ENCODE measurements at regions not wholly inside any gene's neighbourhood (a gene's known extent, or its start where the extent isn't known, plus 50 kb on each side); places are given as distances from the start of the nearest gene placed in this dataset.

GRCh38 chr5:103451261-103451660 is 111.3 kb downstream of the NUDT12 start:
- TF ChIP-seq POLR2AphosphoS5 (IDR thresholded peaks at IDR 0.05; ENCODE audit: low read depth, low read length) (no peak), POU2F2 (IDR thresholded peaks at IDR 0.05; ENCODE audit: low read depth, low read length) (no peak), PAX5 (IDR thresholded peaks at IDR 0.05; ENCODE audit: insufficient read depth, low read length, severe bottlenecking) (no peak), TAF1 (IDR thresholded peaks at IDR 0.05; ENCODE audit: low read depth, low read length) (no peak), SPI1 (IDR thresholded peaks at IDR 0.05; ENCODE audit: low read depth, low read length) (no peak)
- DNase-seq (ENCODE audit: insufficient read length, low spot score) (no peak), FAIRE-seq (no peak)

GRCh38 chr5:103450333-103451061 is 112.1 kb downstream of the NUDT12 start:
- no peak for TF ChIP-seq POLR2AphosphoS5 (IDR thresholded peaks at IDR 0.05; ENCODE audit: low read depth, low read length)
- TF ChIP-seq POLR2A (IDR thresholded peaks at IDR 0.05; ENCODE audit: low read depth, low read length): no peak
- TF ChIP-seq SPI1 (IDR thresholded peaks at IDR 0.05; ENCODE audit: low read depth, low read length): no peak
- TF ChIP-seq POU2F2 (IDR thresholded peaks at IDR 0.05; ENCODE audit: low read depth, low read length): no peak
- TF ChIP-seq PAX5 (IDR thresholded peaks at IDR 0.05; ENCODE audit: insufficient read depth, low read length, severe bottlenecking): no peak
- no peak for TF ChIP-seq TAF1 (IDR thresholded peaks at IDR 0.05; ENCODE audit: low read depth, low read length)
- no peak for DNase-seq (ENCODE audit: insufficient read length, low spot score)
- FAIRE-seq: no peak

- TF ChIP-seq POLR2A (IDR thresholded peaks at IDR 0.05; ENCODE audit: low read depth, low read length): no peak
- no peak for TF ChIP-seq TAF1 (IDR thresholded peaks at IDR 0.05; ENCODE audit: low read depth, low read length)
- no peak for TF ChIP-seq SPI1 (IDR thresholded peaks at IDR 0.05; ENCODE audit: low read depth, low read length)
- TF ChIP-seq PAX5 (IDR thresholded peaks at IDR 0.05; ENCODE audit: insufficient read depth, low read length, severe bottlenecking): no peak
- TF ChIP-seq POLR2AphosphoS5 (IDR thresholded peaks at IDR 0.05; ENCODE audit: low read depth, low read length): no peak
- TF ChIP-seq POU2F2 (IDR thresholded peaks at IDR 0.05; ENCODE audit: low read depth, low read length): no peak
- FAIRE-seq (no peak), DNase-seq (ENCODE audit: insufficient read length, low spot score) (no peak)
Measured at GRCh38 chr5:103446813-103447212, 115.8 kb downstream of the NUDT12 start.

GRCh38 chr5:103445426-103446035 is 117.1 kb downstream of the NUDT12 start:
- no peak for DNase-seq (ENCODE audit: insufficient read length, low spot score)
- TF ChIP-seq SPI1 (IDR thresholded peaks at IDR 0.05; ENCODE audit: low read depth, low read length) (no peak), PAX5 (IDR thresholded peaks at IDR 0.05; ENCODE audit: insufficient read depth, low read length, severe bottlenecking) (no peak), POU2F2 (IDR thresholded peaks at IDR 0.05; ENCODE audit: low read depth, low read length) (no peak), TAF1 (IDR thresholded peaks at IDR 0.05; ENCODE audit: low read depth, low read length) (no peak), POLR2AphosphoS5 (IDR thresholded peaks at IDR 0.05; ENCODE audit: low read depth, low read length) (no peak), POLR2A (IDR thresholded peaks at IDR 0.05; ENCODE audit: low read depth, low read length) (no peak)
- no peak for FAIRE-seq

- TF ChIP-seq POLR2AphosphoS5 (IDR thresholded peaks at IDR 0.05; ENCODE audit: low read depth, low read length) (no peak), SPI1 (IDR thresholded peaks at IDR 0.05; ENCODE audit: low read depth, low read length) (peak; percentile 66)
- DNase-seq (ENCODE audit: insufficient read length, low spot score): no peak
- FAIRE-seq: no peak
Measured at GRCh38 chr5:103444333-103445038, 118.1 kb downstream of the NUDT12 start.

GRCh38 chr5:103442750-103443149 is 119.8 kb downstream of the NUDT12 start:
- TF ChIP-seq TAF1 (IDR thresholded peaks at IDR 0.05; ENCODE audit: low read depth, low read length): no peak
- DNase-seq (ENCODE audit: insufficient read length, low spot score) (no peak), FAIRE-seq (no peak)

- FAIRE-seq: no peak
- no peak for DNase-seq (ENCODE audit: insufficient read length, low spot score)
Measured at GRCh38 chr5:103441523-103441922, 121.1 kb downstream of the NUDT12 start.

GRCh38 chr5:103439007-103439406 is 123.6 kb downstream of the NUDT12 start:
- TF ChIP-seq PAX5 (IDR thresholded peaks at IDR 0.05; ENCODE audit: insufficient read depth, low read length, severe bottlenecking) (no peak), POLR2AphosphoS5 (IDR thresholded peaks at IDR 0.05; ENCODE audit: low read depth, low read length) (no peak)
- FAIRE-seq: no peak
- DNase-seq (ENCODE audit: insufficient read length, low spot score): no peak

More at GRCh38 chr5:103441523-103441922, 121.1 kb downstream of the NUDT12 start:
- TF ChIP-seq TAF1 (IDR thresholded peaks at IDR 0.05; ENCODE audit: low read depth, low read length): no peak
- TF ChIP-seq POLR2A (IDR thresholded peaks at IDR 0.05; ENCODE audit: low read depth, low read length): no peak
- TF ChIP-seq PAX5 (IDR thresholded peaks at IDR 0.05; ENCODE audit: insufficient read depth, low read length, severe bottlenecking): no peak
- no peak for TF ChIP-seq SPI1 (IDR thresholded peaks at IDR 0.05; ENCODE audit: low read depth, low read length)
- TF ChIP-seq POLR2AphosphoS5 (IDR thresholded peaks at IDR 0.05; ENCODE audit: low read depth, low read length): no peak

GRCh38 chr5:103436656-103437055 is 125.9 kb downstream of the NUDT12 start:
- FAIRE-seq: no peak
- no peak for TF ChIP-seq POU2F2 (IDR thresholded peaks at IDR 0.05; ENCODE audit: low read depth, low read length)
- no peak for TF ChIP-seq SPI1 (IDR thresholded peaks at IDR 0.05; ENCODE audit: low read depth, low read length)
- TF ChIP-seq POLR2AphosphoS5 (IDR thresholded peaks at IDR 0.05; ENCODE audit: low read depth, low read length): no peak
- TF ChIP-seq PAX5 (IDR thresholded peaks at IDR 0.05; ENCODE audit: insufficient read depth, low read length, severe bottlenecking): no peak
- TF ChIP-seq TAF1 (IDR thresholded peaks at IDR 0.05; ENCODE audit: low read depth, low read length): no peak
- no peak for TF ChIP-seq POLR2A (IDR thresholded peaks at IDR 0.05; ENCODE audit: low read depth, low read length)
- DNase-seq (ENCODE audit: insufficient read length, low spot score): no peak

- DNase-seq (ENCODE audit: insufficient read length, low spot score): no peak
- no peak for FAIRE-seq
- TF ChIP-seq PAX5 (IDR thresholded peaks at IDR 0.05; ENCODE audit: insufficient read depth, low read length, severe bottlenecking) (no peak), SPI1 (IDR thresholded peaks at IDR 0.05; ENCODE audit: low read depth, low read length) (no peak), POLR2AphosphoS5 (IDR thresholded peaks at IDR 0.05; ENCODE audit: low read depth, low read length) (no peak), TAF1 (IDR thresholded peaks at IDR 0.05; ENCODE audit: low read depth, low read length) (no peak), POU2F2 (IDR thresholded peaks at IDR 0.05; ENCODE audit: low read depth, low read length) (no peak), POLR2A (IDR thresholded peaks at IDR 0.05; ENCODE audit: low read depth, low read length) (no peak)
Measured at GRCh38 chr5:103436112-103436511, 126.5 kb downstream of the NUDT12 start.
